ENCODE measurements at regions not wholly inside any gene's neighbourhood (a gene's known extent, or its start where the extent isn't known, plus 50 kb on each side); places are given as distances from the start of the nearest gene placed in this dataset.
"Not testable (repeated sequence)": the region's sequence is repeated elsewhere in the genome, so short reads cannot be mapped to it uniquely, and the experiment has no call there.

- Histone ChIP-seq H3K9me1 (ENCODE audit: control insufficient read depth, extremely low read depth, insufficient read depth, low read length) (no peaks in the 10 kb centered on the region), H3K36me3 (ENCODE audit: control insufficient read depth in 2 of 2, extremely low read depth in 1 of 2, insufficient read depth in 2 of 2, low read length in 2 of 2) (no peaks in the 10 kb centered on the region), H3K4me2 (ENCODE audit: control insufficient read depth, extremely low read depth, insufficient read depth, low read depth, low read length) (no peak overlapping the region), H4K20me1 (ENCODE audit: control insufficient read depth, extremely low read depth, insufficient read depth, low read length) (no peaks in the 10 kb centered on the region), H3K27me3 (ENCODE audit: control insufficient read depth, extremely low read depth, insufficient read depth, low read length) (peaks cover 4% of the 10 kb centered on the region), H3K9ac (ENCODE audit: control insufficient read depth, extremely low read depth, insufficient read depth, low read length) (no peak overlapping the region), H2AFZ (ENCODE audit: control insufficient read depth, low read length) (no peak overlapping the region), H3K4me1 (ENCODE audit: control insufficient read depth, extremely low read depth, insufficient read depth, low read length) (no peaks in the 10 kb centered on the region), H3K79me2 (ENCODE audit: control insufficient read depth, insufficient read depth, low read length) (no peaks in the 10 kb centered on the region), H3K27ac (ENCODE audit: control insufficient read depth, insufficient read depth, low read length) (no peak overlapping the region), H3K4me3 (ENCODE audit: control insufficient read depth in 2 of 3, extremely low read depth in 1 of 3, insufficient read depth in 2 of 3, low read depth in 1 of 3, low read length in 3 of 3) (no peak overlapping the region), H3K9me3 (ENCODE audit: control insufficient read depth, low read depth, low read length) (no peaks in the 10 kb centered on the region)
- DNase-seq (ENCODE audit: low read depth, low spot score) (no peak), FAIRE-seq (no peak)
- TF ChIP-seq EZH2 (IDR thresholded peaks at IDR 0.05; ENCODE audit: low read length) (no peak), CTCF (optimal IDR thresholded peaks at IDR 0.05 in 1 of 3, IDR thresholded peaks at IDR 0.05 in 1 of 3, conservative IDR thresholded peaks at IDR 0.05 in 1 of 3; ENCODE audit: extremely low read depth in 1 of 3, insufficient read depth in 2 of 3, low read length in 3 of 3) (no peak)
- dilution Hi-C loops (cut with MboI; ENCODE audit: extremely low pct_ligation_motif_present, low sequenced_read_pairs), result no loop called here
Observed at GRCh38 chr2:239829326-239829725, 195.8 kb downstream of the NDUFA10 start.

GRCh38 chr2:239828973-239829275, 196.2 kb downstream of the NDUFA10 start:
- dilution Hi-C loops (cut with MboI; ENCODE audit: extremely low pct_ligation_motif_present, low sequenced_read_pairs); H3K36me3 ChIP-seq (ENCODE audit: control insufficient read depth in 2 of 2, extremely low read depth in 1 of 2, insufficient read depth in 2 of 2, low read length in 2 of 2); H3K4me1 ChIP-seq (ENCODE audit: control insufficient read depth, extremely low read depth, insufficient read depth, low read length); H3K27me3 ChIP-seq (ENCODE audit: control insufficient read depth, extremely low read depth, insufficient read depth, low read length); DNase-seq (ENCODE audit: low read depth, low spot score); H3K9ac ChIP-seq (ENCODE audit: control insufficient read depth, extremely low read depth, insufficient read depth, low read length); H3K79me2 ChIP-seq (ENCODE audit: control insufficient read depth, insufficient read depth, low read length); H2AFZ ChIP-seq (ENCODE audit: control insufficient read depth, low read length); H3K4me3 ChIP-seq (ENCODE audit: control insufficient read depth in 2 of 3, extremely low read depth in 1 of 3, insufficient read depth in 2 of 3, low read depth in 1 of 3, low read length in 3 of 3); H4K20me1 ChIP-seq (ENCODE audit: control insufficient read depth, extremely low read depth, insufficient read depth, low read length); H3K9me3 ChIP-seq (ENCODE audit: control insufficient read depth, low read depth, low read length); FAIRE-seq; H3K27ac ChIP-seq (ENCODE audit: control insufficient read depth, insufficient read depth, low read length); H3K4me2 ChIP-seq (ENCODE audit: control insufficient read depth, extremely low read depth, insufficient read depth, low read depth, low read length); H3K9me1 ChIP-seq (ENCODE audit: control insufficient read depth, extremely low read depth, insufficient read depth, low read length): not testable (repeated sequence)

- no peak for FAIRE-seq
- dilution Hi-C loops (cut with MboI; ENCODE audit: extremely low pct_ligation_motif_present, low sequenced_read_pairs), result no loop called here
- H3K9me3 ChIP-seq (ENCODE audit: control insufficient read depth, low read depth, low read length), result no peaks in the 10 kb centered on the region
Observed at GRCh38 chr2:239828192-239828972, 196.8 kb downstream of the NDUFA10 start.

More at GRCh38 chr2:239828192-239828972, 196.8 kb downstream of the NDUFA10 start:
- Histone ChIP-seq H4K20me1 (ENCODE audit: control insufficient read depth, extremely low read depth, insufficient read depth, low read length) (no peaks in the 10 kb centered on the region), H3K79me2 (ENCODE audit: control insufficient read depth, insufficient read depth, low read length) (no peaks in the 10 kb centered on the region), H3K4me2 (ENCODE audit: control insufficient read depth, extremely low read depth, insufficient read depth, low read depth, low read length) (no peak overlapping the region), H3K4me1 (ENCODE audit: control insufficient read depth, extremely low read depth, insufficient read depth, low read length) (no peaks in the 10 kb centered on the region), H3K9me1 (ENCODE audit: control insufficient read depth, extremely low read depth, insufficient read depth, low read length) (no peaks in the 10 kb centered on the region), H2AFZ (ENCODE audit: control insufficient read depth, low read length) (no peak overlapping the region), H3K4me3 (ENCODE audit: control insufficient read depth in 2 of 3, extremely low read depth in 1 of 3, insufficient read depth in 2 of 3, low read depth in 1 of 3, low read length in 3 of 3) (no peak overlapping the region), H3K27ac (ENCODE audit: control insufficient read depth, insufficient read depth, low read length) (no peak overlapping the region), H3K36me3 (ENCODE audit: control insufficient read depth in 2 of 2, extremely low read depth in 1 of 2, insufficient read depth in 2 of 2, low read length in 2 of 2) (no peaks in the 10 kb centered on the region), H3K27me3 (ENCODE audit: control insufficient read depth, extremely low read depth, insufficient read depth, low read length) (peaks cover 4% of the 10 kb centered on the region), H3K9ac (ENCODE audit: control insufficient read depth, extremely low read depth, insufficient read depth, low read length) (no peak overlapping the region)
- DNase-seq (ENCODE audit: low read depth, low spot score), result no peak
- no peak for TF ChIP-seq EZH2 (IDR thresholded peaks at IDR 0.05; ENCODE audit: low read length)
- TF ChIP-seq CTCF (optimal IDR thresholded peaks at IDR 0.05 in 1 of 3, IDR thresholded peaks at IDR 0.05 in 1 of 3, conservative IDR thresholded peaks at IDR 0.05 in 1 of 3; ENCODE audit: extremely low read depth in 1 of 3, insufficient read depth in 2 of 3, low read length in 3 of 3), result no peak

All from keratinocyte (primary cell).